K562 (cell line): ENCODE measurements at regions not wholly inside any gene's neighbourhood (a gene's known extent, or its start where the extent isn't known, plus 50 kb on each side); places are given as distances from the start of the nearest gene placed in this dataset.
A peak's percentile ranks its signal among the peaks of the same experiment; 100 is the strongest.

ENCODE experiments used
- ATAC-seq: fragments of 200-7000 bp; cut with Tn5 transposase; 3 replicates; pipeline ENCODE4 v1.9.1; 2020; ENCODE audit warnings: moderate library complexity
- BruUV-seq: library from RNA; stranded (reverse); fragments of 400-500 nt; replicated peaks from 2 replicates; lab custom pipeline; 2021; lab: Mats Ljungman, UMichigan
- CTCF ChIA-PET: fragments of 300-600 bp; formaldehyde crosslinking; extraction: SDS; loops from one replicate; lab custom pipeline; 2021; ENCODE audit warnings: low intra/inter-chr PET ratio; lab: Yijun Ruan, JAX
- POLR2A ChIA-PET: fragments of 300-600, 350-650 bp; sonication (Branson Sonifier 250); formaldehyde crosslinking; extraction: SDS; loops from one replicate; lab custom pipeline; 2021; ENCODE audit warnings: antibody characterized with exemption, inconsistent platforms; lab: Yijun Ruan, JAX
- DNase-seq, 4 experiments: peaks; one replicate each; pipeline versions ENCODE4 v3.0.0 to v3.0.0-alpha.2; 2011 to 2018; ENCODE audit warnings: low spot score in 3 of 4, mixed read lengths in 3 of 4; ENCODE audit errors: extremely low read depth in 1 of 4
- FAIRE-seq: peaks from 2 replicates; lab custom pipeline; 2011; peaks lifted over from hg19 to GRCh38; lab: Jason Lieb, UNC
- H2AFZ ChIP-seq: 2 replicates; pipeline ENCODE4 v1.6.0; 2011; ENCODE audit warnings: low read depth, low read length, control low read depth, inconsistent platforms
- H3K27ac ChIP-seq: fragments of 200-600 bp; 3 replicates; pipeline ENCODE4 v1.8.0; 2011; ENCODE audit warnings: low read depth, mild to moderate bottlenecking, control low read depth, inconsistent platforms, low read length, moderate library complexity, mixed read lengths; ENCODE audit errors: extremely low read depth
- H3K27me3 ChIP-seq, 2 experiments: fragments of 300-600 bp in 1 of 2; 2 replicates in 1 of 2; 3 replicates in 1 of 2; pipeline versions ENCODE4 v1.6.0 to v1.8.0; 2011; ENCODE audit warnings: inconsistent platforms in 2 of 2, low read length in 2 of 2, mild to moderate bottlenecking in 1 of 2, mixed read lengths in 1 of 2, moderate library complexity in 1 of 2; ENCODE audit not compliant: control insufficient read depth in 2 of 2, insufficient read depth in 2 of 2
- H3K36me3 ChIP-seq: fragments of 300-600 bp; 3 replicates; pipeline ENCODE4 v1.8.0; 2011; ENCODE audit warnings: mild to moderate bottlenecking, low read length, inconsistent platforms; ENCODE audit not compliant: control insufficient read depth, insufficient read depth
- H3K4me1 ChIP-seq, 2 experiments: fragments of 200-600 bp in 1 of 2; replicated peaks in 1 of 2; 2 replicates in 1 of 2; 3 replicates in 1 of 2; pipeline versions ENCODE4 v1.5.1 to v1.8.0; 2011; ENCODE audit warnings: inconsistent platforms in 2 of 2, low read length in 2 of 2, mild to moderate bottlenecking in 1 of 2, mixed read lengths in 1 of 2, moderate library complexity in 1 of 2; ENCODE audit not compliant: control insufficient read depth in 2 of 2, insufficient read depth in 2 of 2
- H3K4me2 ChIP-seq: 2 replicates; pipeline ENCODE4 v1.6.1; 2011; ENCODE audit warnings: low read length, control low read depth, inconsistent platforms, mixed read lengths; ENCODE audit not compliant: insufficient read depth
- H3K4me3 ChIP-seq: fragments of 200-600 bp; sonication (generic), shearing (Covaris generic); 2 replicates; pipeline ENCODE4 v1.5.1; 2016; ENCODE audit warnings: control low read depth, inconsistent platforms
- H3K79me2 ChIP-seq: fragments of 200-600 bp; 3 replicates; pipeline ENCODE4 v1.8.0; 2011; ENCODE audit warnings: low read length, inconsistent platforms; ENCODE audit not compliant: control insufficient read depth, insufficient read depth
- H3K9ac ChIP-seq, 2 experiments: 2 replicates each; pipeline versions ENCODE4 v1.6.0 to v1.6.1; 2011; ENCODE audit warnings: low read depth in 2 of 2, low read length in 2 of 2, control low read depth in 1 of 2, inconsistent platforms in 1 of 2, mild to moderate bottlenecking in 1 of 2, mixed read lengths in 1 of 2; ENCODE audit not compliant: insufficient read depth in 1 of 2
- H3K9me1 ChIP-seq: one replicate; pipeline ENCODE4 v1.6.0; 2011; ENCODE audit warnings: inconsistent platforms, mild to moderate bottlenecking, low read length, moderate library complexity; ENCODE audit not compliant: control insufficient read depth, insufficient read depth
- H3K9me3 ChIP-seq: replicated peaks from 2 replicates; pipeline ENCODE4 v1.5.1; 2011; ENCODE audit warnings: low read depth, low read length, inconsistent platforms; ENCODE audit not compliant: control insufficient read depth, insufficient read depth
- H4K20me1 ChIP-seq: replicated peaks from 2 replicates; pipeline ENCODE4 v1.6.1; 2011; ENCODE audit warnings: low read length, inconsistent platforms, mixed read lengths; ENCODE audit not compliant: control insufficient read depth, insufficient read depth
- EP300 ChIP-seq: IDR thresholded peaks from 2 replicates; pipeline ENCODE4 v1.6.1; 2012; ENCODE audit warnings: low read length, improper control_type of control experiment
- ESRRA ChIP-seq: fragments of 450-650 bp; IDR thresholded peaks from 2 replicates; pipeline ENCODE4 v1.6.1; 2014; ENCODE audit warnings: low read depth, mild to moderate bottlenecking, moderate library complexity, borderline replicate concordance
- ETS2 ChIP-seq: IDR thresholded peaks from 2 replicates; pipeline ENCODE4 v1.6.1; 2016; ENCODE audit warnings: borderline replicate concordance, missing genetic modification characterization, mild to moderate bottlenecking, moderate library complexity, missing compliant biosample characterization; ENCODE audit not compliant: poor library complexity, severe bottlenecking
- HNRNPLL ChIP-seq: fragments of 200-400 bp; formaldehyde crosslinking; IDR thresholded peaks from 2 replicates; pipeline ENCODE4 v1.6.1; 2017; ENCODE audit warnings: low read length, low read depth, mild to moderate bottlenecking; ENCODE audit not compliant: poor library complexity, severe bottlenecking
- L3MBTL2 ChIP-seq: fragments of 450-650 bp; IDR thresholded peaks from 2 replicates; pipeline ENCODE4 v1.6.1; 2016; ENCODE audit warnings: mild to moderate bottlenecking, moderate library complexity
- MYC ChIP-seq, 2 experiments: fragments of 250-450 bp in 1 of 2; sonication (Bioruptor Pico) in 1 of 2; IDR thresholded peaks; 2 replicates each; pipeline versions ENCODE4 v1.5.1 to v1.6.1; 2012 to 2021; ENCODE audit warnings: low read depth in 2 of 2, borderline replicate concordance in 1 of 2, improper control_type of control experiment in 1 of 2, low read length in 1 of 2, mild to moderate bottlenecking in 1 of 2, moderate library complexity in 1 of 2
- RBM25 ChIP-seq: fragments of 200-400 bp; formaldehyde crosslinking; IDR thresholded peaks from 2 replicates; pipeline ENCODE4 v1.6.1; 2018; ENCODE audit warnings: low read length, low read depth, moderate library complexity; ENCODE audit not compliant: severe bottlenecking
- RCOR1 ChIP-seq, 2 experiments: IDR thresholded peaks; 2 replicates each; pipeline ENCODE4 v1.6.1; 2012; ENCODE audit warnings: low read depth in 2 of 2, low read length in 2 of 2, borderline replicate concordance in 1 of 2, improper control_type of control experiment in 1 of 2
- RREB1 ChIP-seq: fragments of 250-450 bp; sonication (Bioruptor Pico); IDR thresholded peaks from 2 replicates; pipeline ENCODE4 v1.4.0; 2020
- SOX6 ChIP-seq: fragments of 450-650 bp; IDR thresholded peaks from 2 replicates; pipeline ENCODE4 v1.6.1; 2014; ENCODE audit warnings: mild to moderate bottlenecking
- TEAD4 ChIP-seq, 2 experiments: sonication (generic) in 1 of 2; formaldehyde crosslinking in 1 of 2; IDR thresholded peaks; 2 replicates each; pipeline versions ENCODE4 v1.6.1 to v1.8.0; 2012 to 2022; ENCODE audit warnings: borderline replicate concordance in 1 of 2, inconsistent platforms in 1 of 2, low read length in 1 of 2, mild to moderate bottlenecking in 1 of 2, missing genetic modification reagents in 1 of 2
- ZC3H8 ChIP-seq: fragments of 450-650 bp; IDR thresholded peaks from 2 replicates; pipeline ENCODE4 v1.6.1; 2017
- ZNF584 ChIP-seq: fragments of 200-800 bp; sonication (Bioruptor generic); IDR thresholded peaks from 2 replicates; pipeline ENCODE4 v1.6.1; 2016; ENCODE audit warnings: low read depth, mild to moderate bottlenecking, missing genetic modification characterization, missing compliant biosample characterization
- WGBS: fragments of 100-300 bp; shearing (Covaris generic); methylation state at CpG from one replicate; pipeline ENCODE4 v1.1.6; 2016; ENCODE audit warnings: low coverage, mixed read lengths; ENCODE audit not compliant: insufficient coverage; ENCODE audit errors: missing lambda C conversion rate; 5-methylcytosine and 5-hydroxymethylcytosine counted together
- in situ Hi-C: fragments of 300-500 bp; cut with MboI; formaldehyde crosslinking; loops from 4 replicates; pipeline ENCODE4 v1.15.0; 2018; ENCODE audit warnings: inconsistent platforms, mixed read lengths
- intact Hi-C: fragments of 100-400 bp; cut with micrococcal nuclease; formaldehyde crosslinking; loops from 2 replicates; pipeline ENCODE4 v1.14.2; 2022
- TF ChIP-seq, protein P1 (sequence below): fragments of 250-450 bp; sonication (Bioruptor Pico); IDR thresholded peaks from 2 replicates; pipeline ENCODE4 v1.8.0; 2021; ENCODE audit warnings: borderline replicate concordance, mild to moderate bottlenecking, moderate library complexity; ENCODE audit not compliant: poor library complexity, severe bottlenecking

GRCh38 chr16:55948230-55948629, 73.1 kb upstream of the CES5A start:
- Histone ChIP-seq H3K4me1 (no peaks in the 10 kb centered on the region; a peak in 1 of 5 replicates), H3K9me1 (no peaks in the 10 kb centered on the region), H3K9ac (no peak overlapping the region), H2AFZ (no peak overlapping the region), H3K79me2 (no peaks in the 10 kb centered on the region), H3K27ac (no peak overlapping the region), H3K27me3 (no peaks in the 10 kb centered on the region), H3K4me3 (no peak overlapping the region), H4K20me1 (0 out of 2 replicates have a peak, but pooled peaks cover 3% of the 10 kb centered on the region), H3K4me2 (no peak overlapping the region), H3K36me3 (no peaks in the 10 kb centered on the region), H3K9me3 (no peaks in the 10 kb centered on the region)
- 3% methylated on average over 6 of the region's 6 CpGs for WGBS
- ATAC-seq = no peak
- CTCF ChIA-PET = interaction anchor here (0.6 kb wide), 1 partner anchor 588 kb away, joined by 3 read pairs; no protein-coding TSS in a partner anchor
- peak in 1 of 4 experiments; percentile 18 for DNase-seq
- in situ Hi-C loops (loop anchor here (5.0 kb wide), 1 partner anchor 369 kb away; no protein-coding TSS in a partner anchor), intact Hi-C loops (loop anchor here (10.0 kb wide), 1 partner anchor 483 kb away; no protein-coding TSS in a partner anchor)
- POLR2A ChIA-PET = no interaction called here
- no TSS peak for BruUV-seq
- FAIRE-seq = no peak
- TF ChIP-seq ZC3H8 = no peak
- TF ChIP-seq TEAD4 (IDR thresholded peaks at IDR 0.05; ENCODE audit: low read length) = peak; percentile 30; the same call in 1 of the 2 replicates
- TF ChIP-seq TEAD4 (CRISPR knock-in tag; IDR thresholded peaks at IDR 0.05; ENCODE audit: borderline replicate concordance) = no peak
- TF ChIP-seq RREB1 (CRISPR knock-in tag) = no peak
- peak; percentile 63 for TF ChIP-seq L3MBTL2
- 0 out of 4 replicates have a peak, but pooled peaks of 1 of the 2 experiments have one; percentile 61 for TF ChIP-seq RCOR1 (IDR thresholded peaks at IDR 0.05; ENCODE audit: borderline replicate concordance in 1 of 2, low read depth in 2 of 2, low read length in 2 of 2)
- TF ChIP-seq ETS2 (tag) = no peak
- TF ChIP-seq, protein P1, sequence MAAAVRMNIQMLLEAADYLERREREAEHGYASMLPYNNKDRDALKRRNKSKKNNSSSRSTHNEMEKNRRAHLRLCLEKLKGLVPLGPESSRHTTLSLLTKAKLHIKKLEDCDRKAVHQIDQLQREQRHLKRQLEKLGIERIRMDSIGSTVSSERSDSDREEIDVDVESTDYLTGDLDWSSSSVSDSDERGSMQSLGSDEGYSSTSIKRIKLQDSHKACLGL (CRISPR knock-in tag) = no peak
- no peak for TF ChIP-seq RBM25
- no peak for TF ChIP-seq HNRNPLL
- peak; percentile 36; the same call in 1 of the 2 replicates for TF ChIP-seq MYC (IDR thresholded peaks at IDR 0.05; ENCODE audit: low read depth, low read length)
- no peak for TF ChIP-seq MYC (CRISPR knock-in tag; IDR thresholded peaks at IDR 0.05; ENCODE audit: borderline replicate concordance, low read depth)
- 0 out of 2 replicates have a peak, but pooled peaks have one; percentile 25 for TF ChIP-seq ZNF584 (CRISPR knock-in tag)
- TF ChIP-seq EP300 = peak; percentile 53
- TF ChIP-seq SOX6 = peak; percentile 85
- TF ChIP-seq ESRRA = no peak
